HG03575 (cell line): ENCODE measurements at regions not wholly inside any gene's neighbourhood (a gene's known extent, or its start where the extent isn't known, plus 50 kb on each side); places are given as distances from the start of the nearest gene placed in this dataset.
"Not testable (repeated sequence)": the region's sequence is repeated elsewhere in the genome, so short reads cannot be mapped to it uniquely, and the experiment has no call there.

Experiments used
- ATAC-seq: cut with Tn5 transposase; IDR thresholded peaks from one replicate; pipeline ENCODE4 v1.9.1; 2021; ENCODE audit not compliant: unreplicated experiment, insufficient number of reproducible peaks, low FRiP score; ENCODE audit errors: extremely low read depth

DNA sequence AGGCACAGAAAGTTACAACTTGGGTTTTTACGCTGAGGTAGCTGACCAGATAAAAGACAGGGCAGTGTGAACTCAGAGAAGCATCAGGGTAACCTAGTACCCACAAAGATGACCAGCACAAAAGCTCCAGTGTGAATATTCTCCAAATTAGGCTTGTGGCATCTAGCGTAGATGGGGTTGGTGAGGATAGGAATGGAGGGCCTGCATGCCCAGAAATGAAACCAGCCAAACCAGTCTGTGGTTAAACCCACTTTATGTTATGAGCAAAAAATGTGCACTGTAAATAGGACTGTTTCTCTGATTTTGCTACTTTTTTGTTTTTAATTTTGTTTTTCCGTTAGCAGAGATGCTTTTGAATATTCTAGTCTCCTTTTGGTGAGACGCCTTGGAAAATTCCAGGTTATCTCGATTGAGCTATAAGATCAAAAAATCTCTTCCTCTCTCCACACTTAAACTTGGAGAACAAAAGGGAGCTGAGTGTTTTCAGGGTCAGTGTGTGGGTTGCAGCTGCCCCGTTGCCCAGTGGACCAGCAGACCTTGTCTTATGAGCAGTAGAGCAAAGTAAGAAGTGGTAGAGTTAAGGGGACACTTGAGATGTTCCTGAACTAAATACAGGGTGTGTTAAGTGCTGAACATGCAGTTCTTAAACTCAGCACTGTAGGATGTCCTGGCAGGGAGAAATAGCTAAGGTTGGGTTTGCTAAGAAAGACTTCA is 132.9 kb downstream of the C3orf38 start:
- no peak for ATAC-seq

DNA sequence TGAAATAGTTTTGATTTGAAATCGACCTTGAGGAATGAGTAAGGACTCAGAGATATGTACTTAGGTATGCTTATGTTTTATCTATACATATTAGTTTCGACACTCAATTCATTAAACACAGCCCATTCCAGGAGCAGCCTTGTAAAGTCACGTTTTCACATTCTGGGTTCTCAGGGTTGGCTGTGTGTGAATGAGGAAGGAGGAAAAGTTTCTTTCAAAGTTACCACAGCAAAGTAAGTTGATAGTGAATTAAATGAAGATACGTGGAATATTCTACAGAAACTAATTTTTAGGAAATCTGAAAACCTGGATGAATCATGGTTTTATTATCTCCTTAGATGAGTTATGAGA is 133.5 kb downstream of the C3orf38 start:
- ATAC-seq, result no peak

GRCh38 chr3:88291486-88291885 is 141.7 kb downstream of the C3orf38 start:
- no peak for ATAC-seq

GRCh38 chr3:88298189-88298588 is 148.4 kb downstream of the C3orf38 start:
- no peak for ATAC-seq

GRCh38 chr3:88301273-88301995 is 151.7 kb downstream of the C3orf38 start:
- ATAC-seq, result no peak

DNA sequence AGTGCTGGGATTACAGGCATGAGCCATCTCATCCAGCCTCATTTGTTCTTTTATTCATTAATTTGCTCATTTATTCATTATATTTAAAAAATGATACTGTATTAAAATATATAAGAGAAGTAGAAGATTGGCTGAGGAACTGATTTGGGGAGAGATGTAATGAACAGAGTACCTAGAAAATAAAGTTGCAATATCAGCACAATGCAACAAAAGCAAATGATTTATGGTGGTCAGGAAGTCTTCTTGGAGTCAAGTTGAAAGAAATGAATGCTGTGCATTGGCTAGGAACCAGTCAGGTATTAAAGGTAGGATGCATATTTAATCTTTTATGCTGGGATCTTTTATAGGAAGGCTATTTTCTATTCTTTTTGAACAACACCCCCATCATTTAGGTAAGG is 152.2 kb downstream of the C3orf38 start:
- ATAC-seq, result no peak

DNA sequence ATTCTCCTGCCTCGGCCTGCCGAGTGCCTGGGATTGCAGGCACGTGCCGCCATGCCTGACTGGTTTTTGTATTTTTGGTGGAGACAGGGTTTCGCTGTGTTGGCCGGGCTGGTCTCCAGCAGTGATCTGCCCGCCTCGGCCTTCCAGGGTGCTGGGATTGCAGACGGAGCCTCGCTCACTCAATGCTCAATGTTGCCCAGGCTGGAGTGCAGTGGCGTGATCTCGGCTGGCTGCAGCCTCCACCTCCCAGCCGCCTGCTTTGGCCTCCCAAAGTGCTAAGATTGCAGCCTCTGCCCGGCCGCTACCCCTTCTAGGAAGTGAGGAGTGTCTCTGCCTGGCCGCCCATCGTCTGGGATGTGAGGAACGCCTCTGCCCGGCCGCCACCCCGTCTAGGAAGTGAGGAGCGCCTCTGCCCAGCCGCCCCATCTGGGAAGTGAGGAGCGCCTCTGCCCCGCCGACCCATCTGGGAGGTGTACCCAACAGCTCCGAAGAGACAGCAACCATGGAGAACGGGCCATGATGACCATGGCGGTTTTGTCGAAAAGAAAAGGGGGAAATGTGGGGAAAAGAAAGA is 153.7 kb downstream of the C3orf38 start:
- not testable (repeated sequence) for ATAC-seq

DNA sequence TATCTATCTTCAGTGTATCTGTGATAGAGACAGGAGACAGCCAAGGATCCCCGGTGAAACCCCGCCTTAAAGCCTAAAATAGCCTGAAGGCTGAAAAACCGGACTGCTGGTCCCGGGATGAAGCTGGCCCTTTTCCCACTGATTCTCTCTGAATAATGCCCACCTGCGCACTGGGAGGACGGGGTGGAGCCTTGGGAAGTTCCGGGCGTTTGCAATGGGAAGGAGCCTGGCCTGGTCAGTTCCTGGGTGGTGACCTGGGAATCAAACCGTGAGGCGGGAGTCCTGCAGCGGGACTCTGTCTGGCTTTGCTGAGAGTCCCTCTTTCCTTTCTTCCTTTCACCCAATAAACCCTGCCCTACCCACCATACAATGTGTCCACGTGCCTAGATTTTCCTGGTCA is 157.9 kb downstream of the C3orf38 start:
- ATAC-seq, result no peak

DNA sequence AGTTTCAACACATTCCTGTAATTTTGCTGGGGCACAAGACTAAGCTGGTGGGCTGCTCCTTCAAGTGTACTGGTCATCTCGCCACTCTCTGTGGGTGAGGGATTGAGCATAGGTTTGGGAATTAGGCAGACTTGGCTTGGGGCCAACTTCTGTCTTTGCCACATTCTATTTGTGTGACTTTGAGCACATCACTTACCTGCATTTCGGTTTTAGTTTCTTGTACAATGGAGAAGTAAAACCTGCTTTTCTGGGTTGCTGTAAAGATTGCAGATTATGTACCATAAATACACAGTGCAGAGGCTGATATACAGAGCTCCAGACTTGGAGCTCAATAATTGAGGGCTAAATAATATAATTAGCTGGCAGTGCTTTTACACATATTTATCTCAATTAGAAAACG is 162.1 kb downstream of the C3orf38 start:
- ATAC-seq, result no peak

GRCh38 chr3:88312256-88312655 is 162.5 kb downstream of the C3orf38 start:
- no peak for ATAC-seq

DNA sequence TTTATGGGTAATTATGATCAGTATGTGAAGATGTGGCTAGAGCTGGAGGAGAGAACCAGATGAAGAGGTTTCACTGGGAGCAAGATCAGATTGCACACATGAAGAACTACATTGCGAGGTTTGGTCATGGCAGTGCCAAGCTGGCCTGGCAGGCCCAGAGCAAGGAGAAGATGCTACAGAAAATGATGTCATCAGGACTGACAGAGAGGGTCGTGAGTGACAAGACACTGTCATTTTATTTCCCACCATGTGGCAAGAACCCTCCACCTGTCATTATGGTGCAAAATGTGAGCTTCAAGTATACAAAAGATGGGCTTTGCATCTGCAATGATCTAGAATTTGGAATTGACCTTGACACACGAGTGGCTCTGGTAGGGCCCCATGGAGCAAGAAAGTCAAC is 168.3 kb downstream of the C3orf38 start:
- no peak for ATAC-seq

- no peak for ATAC-seq
Measured at GRCh38 chr3:88321363-88322050, 171.7 kb downstream of the C3orf38 start.

DNA sequence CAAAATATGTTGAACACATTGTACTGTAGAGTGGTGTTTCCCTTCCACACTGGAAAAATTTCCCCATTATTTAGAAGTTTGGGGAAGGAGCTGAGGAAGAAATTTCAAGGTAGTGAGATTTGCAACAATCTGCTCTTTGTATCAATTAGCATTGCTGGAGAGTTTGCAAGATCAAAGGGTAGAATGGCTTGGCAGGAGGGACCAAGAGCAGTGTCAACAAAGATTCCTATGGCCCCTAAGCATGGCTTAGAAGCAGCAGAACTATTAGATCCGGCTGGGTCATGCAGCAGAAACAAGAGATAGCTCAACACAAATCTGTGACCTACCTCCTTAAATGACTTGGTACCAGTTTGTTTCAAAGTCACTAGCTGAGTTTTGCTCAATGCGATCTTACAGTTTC is 175.0 kb downstream of the C3orf38 start:
- ATAC-seq, result no peak

DNA sequence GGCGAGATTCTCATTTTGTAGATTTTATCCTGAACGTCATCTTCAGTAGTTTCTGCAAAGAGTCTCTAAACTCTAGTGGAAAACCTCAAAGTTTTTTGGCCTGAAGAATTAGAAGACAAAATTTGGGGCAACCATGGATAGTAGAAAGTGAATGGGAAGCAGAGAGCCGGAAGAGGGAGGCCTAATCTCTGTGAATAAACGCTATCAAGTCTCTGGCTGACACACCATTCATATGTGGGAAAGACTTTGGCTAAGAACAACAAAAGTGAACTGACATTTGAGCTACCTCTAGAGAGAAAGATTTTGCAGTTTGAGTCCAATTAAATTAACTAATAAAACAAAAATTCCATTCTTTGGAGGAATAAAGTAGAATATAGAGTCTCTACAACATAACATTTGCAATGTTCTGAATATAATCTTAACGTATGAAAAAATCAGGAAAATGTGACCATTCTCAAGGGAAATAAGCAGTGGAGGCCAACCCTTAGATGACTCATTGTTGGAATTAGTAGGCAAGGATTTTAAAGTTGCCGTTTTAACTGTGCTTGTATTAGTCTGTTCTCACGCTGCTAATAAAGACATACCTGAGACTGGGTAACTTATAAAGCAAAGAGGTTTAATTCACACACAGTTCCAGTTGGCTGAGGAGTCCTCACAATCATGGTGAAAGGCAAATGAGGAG is 184.6 kb downstream of the C3orf38 start:
- no peak for ATAC-seq

DNA sequence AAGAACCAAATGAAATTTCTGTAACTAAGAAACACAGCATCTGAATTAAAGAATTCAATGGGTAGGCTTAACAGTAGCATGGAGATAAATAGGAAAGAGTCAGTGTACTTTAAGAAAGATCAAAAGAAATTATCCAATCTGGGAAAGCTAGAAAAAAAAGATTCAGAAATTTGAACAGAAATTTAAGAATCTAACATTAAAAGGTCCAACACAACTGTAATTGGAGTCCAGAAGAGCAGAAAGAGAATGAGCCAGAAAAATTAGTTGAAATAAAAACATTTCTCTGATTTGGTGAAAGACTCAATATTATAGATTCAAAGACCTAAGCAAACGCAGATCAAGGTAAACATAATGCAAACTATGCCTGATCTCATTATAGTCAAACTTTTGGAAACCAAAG is 187.1 kb downstream of the C3orf38 start:
- ATAC-seq, result no peak

DNA sequence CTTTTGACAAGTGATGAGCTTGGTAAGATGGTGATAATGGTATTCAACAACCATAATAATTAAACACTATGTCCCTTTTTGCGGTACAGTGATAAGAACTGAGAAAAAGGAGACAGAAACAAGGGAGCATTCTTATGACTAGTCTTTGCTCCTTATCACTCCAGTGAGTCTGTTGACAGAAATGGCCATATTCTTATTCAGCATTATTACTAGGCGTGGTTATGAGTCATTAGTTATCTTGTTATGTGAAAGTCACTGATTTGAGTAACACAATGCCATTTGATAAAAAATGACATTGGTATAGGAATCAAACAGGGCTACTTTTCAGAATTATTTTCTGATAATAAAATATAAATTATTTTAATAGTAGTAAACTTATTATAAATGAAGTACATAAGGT is 193.5 kb downstream of the C3orf38 start:
- ATAC-seq, result no peak

GRCh38 chr3:88346643-88347042 is 196.9 kb downstream of the C3orf38 start:
- ATAC-seq, result no peak

- no peak for ATAC-seq
Measured at GRCh38 chr3:88362428-88362827, 212.7 kb downstream of the C3orf38 start.

GRCh38 chr3:88364926-88365325 is 215.2 kb downstream of the C3orf38 start:
- no peak for ATAC-seq
